Activated naive CD4-positive, alpha-beta T cell treated with anti-CD3 and anti-CD28 coated beads for 36 hours (primary cell): ENCODE measurements at regions not wholly inside any gene's neighbourhood (a gene's known extent, or its start where the extent isn't known, plus 50 kb on each side); places are given as distances from the start of the nearest gene placed in this dataset.
"Not testable (repeated sequence)": the region's sequence is repeated elsewhere in the genome, so short reads cannot be mapped to it uniquely, and the experiment has no call there.

Source experiments
- CTCF ChIA-PET: fragments of 350-600 bp; sonication (Branson Sonifier 250); formaldehyde crosslinking; loops from one replicate; lab custom pipeline; 2021; ENCODE audit warnings: antibody characterized with exemption; lab: Charles Lee
- DNase-seq: peaks from one replicate; pipeline ENCODE4 v3.0.0-alpha.2; 2020
- H3K27ac Mint-ChIP-seq: one replicate; pipeline ENCODE4 v1.8.0; 2021; ENCODE audit warnings: mild to moderate bottlenecking, mixed read lengths
- H3K27me3 Mint-ChIP-seq: one replicate; pipeline ENCODE4 v1.8.0; 2021; ENCODE audit warnings: low read depth, mixed read lengths
- H3K36me3 Mint-ChIP-seq: one replicate; pipeline ENCODE4 v1.8.0; 2021; ENCODE audit warnings: low read depth, mixed read lengths
- H3K4me1 Mint-ChIP-seq: one replicate; pipeline ENCODE4 v1.8.0; 2021; ENCODE audit warnings: low read depth, mixed read lengths
- H3K4me3 Mint-ChIP-seq: one replicate; pipeline ENCODE4 v1.8.0; 2021; ENCODE audit warnings: mild to moderate bottlenecking, moderate library complexity, mixed read lengths
- H3K9me3 Mint-ChIP-seq: one replicate; pipeline ENCODE4 v1.8.0; 2021; ENCODE audit warnings: mixed read lengths
- intact Hi-C: fragments of 100-400 bp; cut with micrococcal nuclease; formaldehyde crosslinking; loops from one replicate; pipeline ENCODE4 v1.15.1; 2023

- H3K4me1 Mint-ChIP-seq: no peaks in the 10 kb centered on the region
- H3K27me3 Mint-ChIP-seq: no peaks in the 10 kb centered on the region
- peaks cover 18% of the 10 kb centered on the region for H3K9me3 Mint-ChIP-seq
- no peaks in the 10 kb centered on the region for H3K36me3 Mint-ChIP-seq
- CTCF ChIA-PET: no interaction called here
- intact Hi-C loops: no loop called here
- no peak overlapping the region for H3K4me3 Mint-ChIP-seq
- no peak for DNase-seq
- H3K27ac Mint-ChIP-seq: no peak overlapping the region
Measured at GRCh38 chr2:82748653-82749052, 1710.4 kb downstream of the SUCLG1 start.

GRCh38 chr2:82740527-82740926 lies 1718.6 kb downstream of the SUCLG1 start:
- DNase-seq: no peak
- peaks cover 5% of the 10 kb centered on the region for H3K9me3 Mint-ChIP-seq
- no peak overlapping the region for H3K27ac Mint-ChIP-seq
- H3K4me3 Mint-ChIP-seq: no peak overlapping the region
- H3K36me3 Mint-ChIP-seq: no peaks in the 10 kb centered on the region
- intact Hi-C loops: no loop called here
- CTCF ChIA-PET: no interaction called here
- H3K27me3 Mint-ChIP-seq: no peaks in the 10 kb centered on the region
- H3K4me1 Mint-ChIP-seq: no peaks in the 10 kb centered on the region

- DNase-seq, H3K27me3 Mint-ChIP-seq, H3K4me1 Mint-ChIP-seq: not testable (repeated sequence)
Measured at GRCh38 chr2:82737965-82738364, 1721.1 kb downstream of the SUCLG1 start.

GRCh38 chr2:82735336-82735735 lies 1723.7 kb downstream of the SUCLG1 start:
- no peaks in the 10 kb centered on the region for H3K36me3 Mint-ChIP-seq
- no peak overlapping the region for H3K27ac Mint-ChIP-seq
- no peaks in the 10 kb centered on the region for H3K4me1 Mint-ChIP-seq
- H3K4me3 Mint-ChIP-seq: no peak overlapping the region
- CTCF ChIA-PET: no interaction called here
- peaks cover 6% of the 10 kb centered on the region for H3K9me3 Mint-ChIP-seq
- H3K27me3 Mint-ChIP-seq: no peaks in the 10 kb centered on the region
- intact Hi-C loops: no loop called here
- no peak for DNase-seq

More at GRCh38 chr2:82737965-82738364, 1721.1 kb downstream of the SUCLG1 start:
- H3K27ac Mint-ChIP-seq, H3K36me3 Mint-ChIP-seq, CTCF ChIA-PET, H3K9me3 Mint-ChIP-seq, H3K4me3 Mint-ChIP-seq, intact Hi-C loops: not testable (repeated sequence)

- CTCF ChIA-PET: no interaction called here
- DNase-seq: no peak
- intact Hi-C loops: no loop called here
- Mint-ChIP-seq H3K9me3 (peaks cover 4% of the 10 kb centered on the region), H3K27me3 (no peaks in the 10 kb centered on the region), H3K27ac (no peak overlapping the region), H3K4me1 (no peaks in the 10 kb centered on the region), H3K36me3 (no peaks in the 10 kb centered on the region), H3K4me3 (no peak overlapping the region)
Measured at GRCh38 chr2:82731824-82732223, 1727.3 kb downstream of the SUCLG1 start.

GRCh38 chr2:82730811-82731210 lies 1728.3 kb downstream of the SUCLG1 start:
- H3K4me1 Mint-ChIP-seq: no peaks in the 10 kb centered on the region
- H3K27me3 Mint-ChIP-seq: no peaks in the 10 kb centered on the region
- H3K36me3 Mint-ChIP-seq: no peaks in the 10 kb centered on the region
- CTCF ChIA-PET: interaction anchor here (0.6 kb wide), 1 partner anchor 1714 kb away, joined by 3 read pairs; no protein-coding TSS in a partner anchor
- H3K27ac Mint-ChIP-seq: no peak overlapping the region
- intact Hi-C loops: no loop called here
- no peak overlapping the region for H3K4me3 Mint-ChIP-seq
- peaks cover 4% of the 10 kb centered on the region for H3K9me3 Mint-ChIP-seq
- DNase-seq: no peak

- Mint-ChIP-seq H3K9me3 (peaks cover 4% of the 10 kb centered on the region), H3K4me1 (no peaks in the 10 kb centered on the region), H3K27me3 (no peaks in the 10 kb centered on the region), H3K27ac (no peak overlapping the region), H3K36me3 (no peaks in the 10 kb centered on the region), H3K4me3 (no peak overlapping the region)
- CTCF ChIA-PET: no interaction called here
- intact Hi-C loops: no loop called here
- DNase-seq: no peak
Measured at GRCh38 chr2:82728090-82728489, 1731.0 kb downstream of the SUCLG1 start.

GRCh38 chr2:82708681-82709080 lies 1750.4 kb downstream of the SUCLG1 start:
- CTCF ChIA-PET: no interaction called here

GRCh38 chr2:82697231-82697630 lies 1761.8 kb downstream of the SUCLG1 start:
- CTCF ChIA-PET: no interaction called here
- DNase-seq: no peak
- H3K27ac Mint-ChIP-seq: no peak overlapping the region
- peaks cover 8% of the 10 kb centered on the region for H3K9me3 Mint-ChIP-seq
- intact Hi-C loops: no loop called here
- H3K4me1 Mint-ChIP-seq: no peaks in the 10 kb centered on the region
- H3K4me3 Mint-ChIP-seq: no peak overlapping the region
- no peaks in the 10 kb centered on the region for H3K36me3 Mint-ChIP-seq
- H3K27me3 Mint-ChIP-seq: no peaks in the 10 kb centered on the region

More at GRCh38 chr2:82708681-82709080, 1750.4 kb downstream of the SUCLG1 start:
- DNase-seq: no peak
- Mint-ChIP-seq H3K36me3 (no peaks in the 10 kb centered on the region), H3K4me3 (no peak overlapping the region), H3K27me3 (no peaks in the 10 kb centered on the region), H3K27ac (no peak overlapping the region), H3K9me3 (peaks cover 6% of the 10 kb centered on the region), H3K4me1 (no peaks in the 10 kb centered on the region)
- intact Hi-C loops: no loop called here

- Mint-ChIP-seq H3K4me1 (no peaks in the 10 kb centered on the region), H3K27ac (no peak overlapping the region), H3K9me3 (peaks cover 8% of the 10 kb centered on the region), H3K36me3 (no peaks in the 10 kb centered on the region), H3K27me3 (no peaks in the 10 kb centered on the region), H3K4me3 (no peak overlapping the region)
- CTCF ChIA-PET: no interaction called here
- DNase-seq: no peak
- intact Hi-C loops: no loop called here
Measured at GRCh38 chr2:82694431-82694830, 1764.6 kb downstream of the SUCLG1 start.

GRCh38 chr2:82690757-82691411 lies 1768.2 kb downstream of the SUCLG1 start:
- H3K27me3 Mint-ChIP-seq: no peaks in the 10 kb centered on the region
- intact Hi-C loops: no loop called here
- no peak for DNase-seq
- no peak overlapping the region for H3K27ac Mint-ChIP-seq
- no peaks in the 10 kb centered on the region for H3K4me1 Mint-ChIP-seq
- CTCF ChIA-PET: no interaction called here
- peaks cover 9% of the 10 kb centered on the region for H3K9me3 Mint-ChIP-seq
- no peak overlapping the region for H3K4me3 Mint-ChIP-seq
- H3K36me3 Mint-ChIP-seq: no peaks in the 10 kb centered on the region

- no peak overlapping the region for H3K27ac Mint-ChIP-seq
- H3K27me3 Mint-ChIP-seq: no peaks in the 10 kb centered on the region
- H3K36me3 Mint-ChIP-seq: peaks cover 2% of the 10 kb centered on the region
- intact Hi-C loops: no loop called here
- peaks cover 6% of the 10 kb centered on the region for H3K9me3 Mint-ChIP-seq
- CTCF ChIA-PET: no interaction called here
- no peaks in the 10 kb centered on the region for H3K4me1 Mint-ChIP-seq
- DNase-seq: no peak
- H3K4me3 Mint-ChIP-seq: no peak overlapping the region
Measured at GRCh38 chr2:82675186-82675585, 1783.9 kb downstream of the SUCLG1 start.

GRCh38 chr2:82674652-82675051 lies 1784.4 kb downstream of the SUCLG1 start:
- Mint-ChIP-seq H3K27ac (no peak overlapping the region), H3K36me3 (peaks cover 2% of the 10 kb centered on the region), H3K4me1 (no peaks in the 10 kb centered on the region), H3K9me3 (peaks cover 3% of the 10 kb centered on the region), H3K27me3 (no peaks in the 10 kb centered on the region), H3K4me3 (no peak overlapping the region)
- no peak for DNase-seq
- intact Hi-C loops: no loop called here
- CTCF ChIA-PET: no interaction called here
